ENCODE measurements at regions not wholly inside any gene's neighbourhood (a gene's known extent, or its start where the extent isn't known, plus 50 kb on each side); places are given as distances from the start of the nearest gene placed in this dataset.

- TF ChIP-seq CTCF (IDR thresholded peaks at IDR 0.05; ENCODE audit: extremely low read depth in 1 of 2, insufficient read depth in 1 of 2, low read depth in 1 of 2, low read length in 2 of 2) (no peak), MYC (IDR thresholded peaks at IDR 0.05; ENCODE audit: low read depth, low read length) (no peak)
Measured at GRCh38 chr10:31081937-31082840, 50.5 kb upstream of the ZNF438 start.
